ENCODE measurements at regions not wholly inside any gene's neighbourhood (a gene's known extent, or its start where the extent isn't known, plus 50 kb on each side); places are given as distances from the start of the nearest gene placed in this dataset.
"Not testable (repeated sequence)": the region's sequence is repeated elsewhere in the genome, so short reads cannot be mapped to it uniquely, and the experiment has no call there.

DNA sequence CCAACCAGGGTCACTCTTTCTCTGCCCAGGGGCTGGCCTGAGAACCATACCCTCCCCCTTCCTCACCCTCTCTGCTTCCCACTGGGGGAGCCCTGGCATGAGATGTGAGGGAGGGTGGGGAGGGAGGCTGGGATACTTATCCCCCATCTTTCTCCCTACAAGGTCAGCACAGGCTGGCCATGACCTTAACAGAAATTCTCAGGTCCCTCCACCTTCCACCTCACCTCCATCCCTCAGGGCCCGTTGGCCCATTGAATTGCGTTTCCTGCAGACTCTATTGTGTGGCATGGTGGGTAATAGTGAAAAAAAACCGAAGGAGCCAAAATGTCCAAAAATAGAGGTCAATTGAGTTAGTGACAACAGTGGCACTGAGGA, 159.5 kb downstream of the OR4M2 start:
- no peak overlapping the region for H3K4me3 ChIP-seq (ENCODE audit: low read depth, low read length)
- TF ChIP-seq, protein P1, sequence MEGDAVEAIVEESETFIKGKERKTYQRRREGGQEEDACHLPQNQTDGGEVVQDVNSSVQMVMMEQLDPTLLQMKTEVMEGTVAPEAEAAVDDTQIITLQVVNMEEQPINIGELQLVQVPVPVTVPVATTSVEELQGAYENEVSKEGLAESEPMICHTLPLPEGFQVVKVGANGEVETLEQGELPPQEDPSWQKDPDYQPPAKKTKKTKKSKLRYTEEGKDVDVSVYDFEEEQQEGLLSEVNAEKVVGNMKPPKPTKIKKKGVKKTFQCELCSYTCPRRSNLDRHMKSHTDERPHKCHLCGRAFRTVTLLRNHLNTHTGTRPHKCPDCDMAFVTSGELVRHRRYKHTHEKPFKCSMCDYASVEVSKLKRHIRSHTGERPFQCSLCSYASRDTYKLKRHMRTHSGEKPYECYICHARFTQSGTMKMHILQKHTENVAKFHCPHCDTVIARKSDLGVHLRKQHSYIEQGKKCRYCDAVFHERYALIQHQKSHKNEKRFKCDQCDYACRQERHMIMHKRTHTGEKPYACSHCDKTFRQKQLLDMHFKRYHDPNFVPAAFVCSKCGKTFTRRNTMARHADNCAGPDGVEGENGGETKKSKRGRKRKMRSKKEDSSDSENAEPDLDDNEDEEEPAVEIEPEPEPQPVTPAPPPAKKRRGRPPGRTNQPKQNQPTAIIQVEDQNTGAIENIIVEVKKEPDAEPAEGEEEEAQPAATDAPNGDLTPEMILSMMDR (conservative IDR thresholded peaks at IDR 0.05; ENCODE audit: low read depth, low read length), result no peak
- no peak for DNase-seq (ENCODE audit: low read depth)

DNA sequence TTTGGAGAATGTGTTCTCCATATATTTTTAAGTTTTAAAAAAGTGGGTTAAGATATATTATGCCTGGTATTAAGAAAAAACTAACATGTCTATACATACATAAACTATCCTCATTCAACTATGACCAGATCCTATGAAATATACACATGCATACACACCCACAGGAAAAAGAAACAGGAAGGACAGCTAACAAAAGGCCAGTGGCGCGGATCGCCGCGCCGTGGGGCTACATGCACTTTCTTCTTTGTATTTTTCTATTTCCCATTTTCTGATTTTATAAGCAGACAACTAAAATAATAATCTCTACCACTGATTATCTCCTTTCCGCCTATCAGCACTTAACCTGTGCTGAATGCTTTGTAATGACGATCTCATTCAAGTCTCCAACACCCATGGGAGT, 160.1 kb downstream of the OR4M2 start:
- no peak overlapping the region for H3K4me3 ChIP-seq (ENCODE audit: low read depth, low read length)
- DNase-seq (ENCODE audit: low read depth), result no peak
- TF ChIP-seq, protein P1 (conservative IDR thresholded peaks at IDR 0.05; ENCODE audit: low read depth, low read length), result no peak

DNA sequence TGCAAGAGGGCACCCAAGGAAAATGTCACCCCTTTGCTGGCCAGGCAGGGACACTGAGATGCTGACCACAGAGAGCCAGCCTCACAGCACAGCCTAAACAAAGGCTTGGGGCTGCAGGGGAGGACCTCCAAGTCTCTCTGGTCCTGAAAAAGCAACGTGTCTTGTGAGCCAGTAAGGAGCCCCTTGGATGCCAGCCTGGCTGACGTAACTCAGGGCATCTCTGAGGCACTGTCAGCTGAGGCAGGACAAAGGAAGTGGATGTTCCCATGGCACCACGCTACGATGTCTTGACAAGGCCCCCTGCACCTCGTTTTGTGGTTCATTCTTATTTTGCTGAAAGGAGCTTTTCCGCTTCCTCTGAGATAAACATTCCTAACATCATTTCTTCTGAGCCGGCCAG, 160.7 kb downstream of the OR4M2 start:
- TF ChIP-seq, protein P1 (conservative IDR thresholded peaks at IDR 0.05; ENCODE audit: low read depth, low read length), result no peak
- H3K4me3 ChIP-seq (ENCODE audit: low read depth, low read length), result no peak overlapping the region
- DNase-seq (ENCODE audit: low read depth), result no peak

DNA sequence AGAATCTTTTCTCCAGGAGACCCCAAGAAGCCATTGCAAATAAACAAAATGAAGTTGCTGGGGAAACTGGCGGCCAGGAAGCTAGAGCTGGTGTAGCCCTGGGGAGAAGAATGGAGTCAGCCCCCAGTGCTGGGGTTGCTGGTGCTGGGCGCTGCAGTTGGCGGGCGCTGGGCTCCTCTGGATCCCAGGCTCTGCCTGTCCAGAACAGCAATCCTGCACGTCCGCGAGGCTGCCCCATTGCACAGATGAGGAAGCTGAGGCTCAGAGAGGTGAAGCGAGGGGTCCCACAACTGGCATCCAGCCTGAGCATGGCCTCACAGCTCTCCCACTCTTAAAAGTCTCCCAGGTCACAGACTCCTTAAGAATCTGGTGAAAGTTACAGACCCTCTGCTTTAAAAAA, 161.1 kb downstream of the OR4M2 start:
- TF ChIP-seq, protein P1 (conservative IDR thresholded peaks at IDR 0.05; ENCODE audit: low read depth, low read length), result no peak
- no peak overlapping the region for H3K4me3 ChIP-seq (ENCODE audit: low read depth, low read length)
- no peak for DNase-seq (ENCODE audit: low read depth)

DNA sequence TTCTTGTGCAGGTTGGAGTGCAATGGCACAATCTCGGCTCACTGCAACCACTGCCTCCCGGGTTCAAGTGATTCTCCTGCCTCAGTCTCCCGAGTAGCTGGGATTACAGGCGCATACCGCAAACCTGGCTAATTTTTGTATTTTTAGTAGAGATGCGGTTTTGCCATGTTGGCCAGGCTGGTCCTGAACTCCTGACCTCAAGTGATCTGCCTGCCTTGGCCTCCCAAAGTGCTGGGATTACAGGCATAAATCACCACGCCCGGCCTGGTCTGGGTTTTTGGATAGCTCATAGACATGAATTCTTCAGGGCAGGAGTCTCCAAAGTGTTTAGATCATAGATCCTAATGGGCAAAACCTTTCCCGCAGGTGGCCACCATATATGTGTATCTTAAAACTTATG, 162.0 kb downstream of the OR4M2 start:
- DNase-seq (ENCODE audit: low read depth); H3K4me3 ChIP-seq (ENCODE audit: low read depth, low read length): not testable (repeated sequence)

DNA sequence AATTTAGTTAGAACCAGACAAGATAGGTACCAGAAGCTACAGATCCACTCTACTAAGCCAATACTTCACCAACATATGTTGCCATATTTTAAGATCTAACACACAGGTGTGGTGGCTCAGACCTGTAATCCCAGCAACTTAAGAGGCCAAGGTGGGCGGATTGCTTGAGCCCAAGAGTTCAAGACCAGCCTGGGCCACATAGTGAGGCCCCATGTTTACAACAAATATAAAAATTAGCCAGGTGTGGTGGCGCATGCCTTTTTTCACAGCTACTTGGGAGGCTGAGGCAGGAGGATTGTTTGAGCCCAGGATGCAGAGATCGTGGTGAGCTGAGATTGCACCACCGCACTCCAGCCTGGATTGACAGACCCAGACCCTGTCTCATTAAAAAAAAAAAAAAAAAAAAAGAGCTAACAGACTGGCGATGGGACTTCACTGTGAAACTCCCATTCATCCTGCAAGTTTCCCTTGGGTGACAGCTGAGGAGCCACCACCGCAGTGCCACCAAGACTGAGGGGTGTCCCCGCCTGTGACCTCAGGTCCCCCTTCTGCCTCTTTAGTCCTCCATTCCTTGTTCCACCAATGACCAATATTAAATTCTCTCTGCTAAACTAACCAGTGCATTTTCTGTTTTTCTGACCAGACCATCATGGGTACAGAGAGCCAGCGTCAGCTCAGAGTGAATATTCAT, 163.3 kb downstream of the OR4M2 start:
- DNase-seq (ENCODE audit: low read depth), result no peak
- TF ChIP-seq, protein P1 (conservative IDR thresholded peaks at IDR 0.05; ENCODE audit: low read depth, low read length), result no peak
- no peak overlapping the region for H3K4me3 ChIP-seq (ENCODE audit: low read depth, low read length)

DNA sequence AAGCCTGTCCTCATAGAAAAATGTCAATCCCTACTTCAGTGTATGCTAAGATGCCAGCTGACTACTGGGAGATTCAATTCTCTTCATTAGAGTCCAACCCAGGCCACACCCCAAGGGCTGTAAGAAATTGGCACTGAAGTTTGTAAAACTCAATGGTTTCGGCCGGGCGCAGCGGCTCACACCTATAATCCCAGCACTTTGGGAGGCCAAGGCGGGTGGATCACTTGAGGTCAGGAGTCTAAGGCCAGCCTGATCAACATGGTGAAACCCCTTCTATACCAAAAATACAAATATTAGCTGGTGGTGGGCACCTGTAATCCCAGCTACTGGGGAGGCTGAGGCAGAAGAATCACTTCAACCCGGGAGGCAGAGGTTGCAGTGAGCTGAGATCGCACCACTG, 169.2 kb downstream of the OR4M2 start:
- H3K4me3 ChIP-seq (ENCODE audit: low read depth, low read length); DNase-seq (ENCODE audit: low read depth): not testable (repeated sequence)

DNA sequence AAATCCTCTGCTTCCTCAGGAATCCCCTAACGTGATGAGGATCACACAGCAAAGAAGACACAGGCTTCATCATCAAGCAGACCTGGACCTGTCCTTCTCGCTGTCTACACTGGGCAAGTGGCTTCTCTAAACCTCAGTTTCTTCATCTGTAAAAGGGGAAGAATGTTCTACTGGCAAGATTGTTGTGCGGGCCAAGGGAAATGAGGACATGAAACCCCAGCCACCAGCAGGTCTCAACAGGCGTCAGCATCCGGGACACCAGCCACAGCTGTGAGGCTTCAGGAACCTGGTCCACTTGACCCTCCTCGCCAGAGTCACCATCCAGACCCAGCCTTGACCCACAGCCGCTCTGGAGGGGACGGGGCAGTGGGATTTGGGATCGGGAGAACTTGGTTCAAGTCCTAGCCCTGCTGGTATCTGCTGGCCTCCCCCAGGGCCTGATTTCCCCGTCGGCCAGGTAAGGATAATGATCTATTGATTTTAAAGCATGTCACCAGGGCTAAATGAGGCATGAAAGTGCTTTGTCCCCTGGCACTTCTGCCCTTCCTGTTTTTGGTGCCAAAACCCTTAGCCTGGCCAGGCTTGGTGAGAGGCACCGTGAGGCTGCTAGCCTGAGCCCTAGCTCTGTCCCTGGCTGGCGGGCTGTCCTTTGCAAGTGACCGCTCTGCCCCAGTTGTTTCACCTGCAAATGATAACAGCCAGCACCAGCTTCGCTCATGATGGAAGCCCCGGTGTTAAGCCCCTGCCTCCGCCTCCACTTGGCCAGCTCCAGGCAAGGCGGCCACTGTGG, 170.4 kb downstream of the OR4M2 start:
- not testable (repeated sequence) for H3K4me3 ChIP-seq (ENCODE audit: low read depth, low read length); DNase-seq (ENCODE audit: low read depth)
